ENCODE measurements at regions not wholly inside any gene's neighbourhood (a gene's known extent, or its start where the extent isn't known, plus 50 kb on each side); places are given as distances from the start of the nearest gene placed in this dataset.

GRCh38 chr1:29586991-29587745, 350.8 kb downstream of the PTPRU start:
- DNase-seq (ENCODE audit: insufficient read length, low spot score) (no peak), FAIRE-seq (no peak)
- no peak for TF ChIP-seq CTCF (IDR thresholded peaks at IDR 0.05; ENCODE audit: insufficient read depth, missing control alignments)

GRCh38 chr1:29586215-29586614, 349.9 kb downstream of the PTPRU start:
- no peak for TF ChIP-seq CTCF (IDR thresholded peaks at IDR 0.05; ENCODE audit: insufficient read depth, missing control alignments)
- DNase-seq (ENCODE audit: insufficient read length, low spot score) (no peak), FAIRE-seq (no peak)

GRCh38 chr1:29585656-29586055, 349.3 kb downstream of the PTPRU start:
- no peak for TF ChIP-seq CTCF (IDR thresholded peaks at IDR 0.05; ENCODE audit: insufficient read depth, missing control alignments)
- no peak for FAIRE-seq
- DNase-seq (ENCODE audit: insufficient read length, low spot score): no peak

- no peak for TF ChIP-seq CTCF (IDR thresholded peaks at IDR 0.05; ENCODE audit: insufficient read depth, missing control alignments)
- DNase-seq (ENCODE audit: insufficient read length, low spot score): no peak
- no peak for FAIRE-seq
Observed at GRCh38 chr1:29585201-29585600, 348.9 kb downstream of the PTPRU start.

- TF ChIP-seq CTCF (IDR thresholded peaks at IDR 0.05; ENCODE audit: insufficient read depth, missing control alignments): no peak
- DNase-seq (ENCODE audit: insufficient read length, low spot score): no peak
- no peak for FAIRE-seq
Observed at GRCh38 chr1:29584776-29585175, 348.5 kb downstream of the PTPRU start.

GRCh38 chr1:29584362-29584761, 348.0 kb downstream of the PTPRU start:
- no peak for DNase-seq (ENCODE audit: insufficient read length, low spot score)
- FAIRE-seq: no peak
- TF ChIP-seq CTCF (IDR thresholded peaks at IDR 0.05; ENCODE audit: insufficient read depth, missing control alignments): no peak

- TF ChIP-seq CTCF (IDR thresholded peaks at IDR 0.05; ENCODE audit: insufficient read depth, missing control alignments): no peak
- no peak for DNase-seq (ENCODE audit: insufficient read length, low spot score)
- FAIRE-seq: no peak
Observed at GRCh38 chr1:29583727-29584126, 347.4 kb downstream of the PTPRU start.

Measured in D721Med (cell line).